ENCODE measurements at regions not wholly inside any gene's neighbourhood (a gene's known extent, or its start where the extent isn't known, plus 50 kb on each side); places are given as distances from the start of the nearest gene placed in this dataset.

- no peak overlapping the region for H3K4me3 ChIP-seq (ENCODE audit: low read depth, low read length)
- no peak for DNase-seq (ENCODE audit: low read depth)
- TF ChIP-seq, protein P1, sequence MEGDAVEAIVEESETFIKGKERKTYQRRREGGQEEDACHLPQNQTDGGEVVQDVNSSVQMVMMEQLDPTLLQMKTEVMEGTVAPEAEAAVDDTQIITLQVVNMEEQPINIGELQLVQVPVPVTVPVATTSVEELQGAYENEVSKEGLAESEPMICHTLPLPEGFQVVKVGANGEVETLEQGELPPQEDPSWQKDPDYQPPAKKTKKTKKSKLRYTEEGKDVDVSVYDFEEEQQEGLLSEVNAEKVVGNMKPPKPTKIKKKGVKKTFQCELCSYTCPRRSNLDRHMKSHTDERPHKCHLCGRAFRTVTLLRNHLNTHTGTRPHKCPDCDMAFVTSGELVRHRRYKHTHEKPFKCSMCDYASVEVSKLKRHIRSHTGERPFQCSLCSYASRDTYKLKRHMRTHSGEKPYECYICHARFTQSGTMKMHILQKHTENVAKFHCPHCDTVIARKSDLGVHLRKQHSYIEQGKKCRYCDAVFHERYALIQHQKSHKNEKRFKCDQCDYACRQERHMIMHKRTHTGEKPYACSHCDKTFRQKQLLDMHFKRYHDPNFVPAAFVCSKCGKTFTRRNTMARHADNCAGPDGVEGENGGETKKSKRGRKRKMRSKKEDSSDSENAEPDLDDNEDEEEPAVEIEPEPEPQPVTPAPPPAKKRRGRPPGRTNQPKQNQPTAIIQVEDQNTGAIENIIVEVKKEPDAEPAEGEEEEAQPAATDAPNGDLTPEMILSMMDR (conservative IDR thresholded peaks at IDR 0.05; ENCODE audit: low read depth, low read length) = no peak
These were observed 117.3 kb downstream of the NKX6-1 start for GRCh38 chr4:84381759-84382158.

GRCh38 chr4:84379917-84380641, 119.0 kb downstream of the NKX6-1 start:
- TF ChIP-seq, protein P1 (conservative IDR thresholded peaks at IDR 0.05; ENCODE audit: low read depth, low read length) = no peak
- peak; percentile 99 for DNase-seq (ENCODE audit: low read depth)
- H3K4me3 ChIP-seq (ENCODE audit: low read depth, low read length) = no peak overlapping the region

GRCh38 chr4:84378983-84379382, 120.1 kb downstream of the NKX6-1 start:
- H3K4me3 ChIP-seq (ENCODE audit: low read depth, low read length) = no peak overlapping the region
- no peak for DNase-seq (ENCODE audit: low read depth)
- TF ChIP-seq, protein P1 (conservative IDR thresholded peaks at IDR 0.05; ENCODE audit: low read depth, low read length) = no peak

GRCh38 chr4:84378356-84378755, 120.7 kb downstream of the NKX6-1 start:
- no peak for DNase-seq (ENCODE audit: low read depth)
- TF ChIP-seq, protein P1 (conservative IDR thresholded peaks at IDR 0.05; ENCODE audit: low read depth, low read length) = no peak
- no peak overlapping the region for H3K4me3 ChIP-seq (ENCODE audit: low read depth, low read length)

DNA sequence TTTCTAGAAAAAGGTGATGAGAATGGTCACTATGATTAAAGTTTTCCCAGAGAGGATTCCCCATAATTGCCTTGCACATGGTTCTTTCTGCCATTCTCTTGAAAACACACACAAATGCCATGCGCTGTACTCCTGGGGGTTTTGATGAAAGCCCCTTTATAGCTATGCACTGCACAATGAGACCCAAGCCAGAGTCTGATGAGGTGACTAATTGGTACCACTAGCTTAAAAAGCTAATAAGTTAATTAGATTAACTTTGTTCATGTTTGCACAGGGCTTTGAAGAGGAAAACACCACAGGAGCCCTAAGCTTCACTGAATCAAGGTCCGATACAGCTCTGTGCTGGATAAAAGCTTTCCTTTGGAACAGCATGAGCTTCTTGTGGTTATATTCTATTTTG, 132.2 kb downstream of the NKX6-1 start:
- TF ChIP-seq, protein P1 (conservative IDR thresholded peaks at IDR 0.05; ENCODE audit: low read depth, low read length) = no peak
- no peak for DNase-seq (ENCODE audit: low read depth)
- no peak overlapping the region for H3K4me3 ChIP-seq (ENCODE audit: low read depth, low read length)

- TF ChIP-seq, protein P1 (conservative IDR thresholded peaks at IDR 0.05; ENCODE audit: low read depth, low read length) = no peak
- H3K4me3 ChIP-seq (ENCODE audit: low read depth, low read length) = no peak overlapping the region
- no peak for DNase-seq (ENCODE audit: low read depth)
These were observed 132.9 kb downstream of the NKX6-1 start for GRCh38 chr4:84366161-84366560.

Data from epithelial cell of proximal tubule (primary cell).